BJ (cell line): ENCODE measurements at regions not wholly inside any gene's neighbourhood (a gene's known extent, or its start where the extent isn't known, plus 50 kb on each side); places are given as distances from the start of the nearest gene placed in this dataset.

Source experiments
- CTCF ChIA-PET: fragments of 350-600 bp; formaldehyde crosslinking; extraction: SDS; loops from one replicate; lab custom pipeline; 2021; ENCODE audit warnings: antibody characterized with exemption, inconsistent platforms; lab: Yijun Ruan, JAX
- POLR2A ChIA-PET: fragments of 300-600 bp; sonication (Branson Sonifier 250); formaldehyde crosslinking; extraction: SDS; loops from one replicate; lab custom pipeline; 2021; ENCODE audit warnings: antibody characterized with exemption; lab: Charles Lee
- DNase-seq: peaks from one replicate; pipeline ENCODE4 v3.0.0-alpha.2; 2011; ENCODE audit warnings: low read depth
- H3K27me3 ChIP-seq: 2 replicates; pipeline ENCODE4 v1.6.0; 2011; ENCODE audit warnings: low read length; ENCODE audit not compliant: control insufficient read depth, insufficient read depth
- H3K36me3 ChIP-seq: 2 replicates; pipeline ENCODE4 v1.5.1; 2011; ENCODE audit warnings: low read length; ENCODE audit not compliant: control insufficient read depth, insufficient read depth
- H3K4me3 ChIP-seq: 2 replicates; pipeline ENCODE4 v1.5.1; 2011; ENCODE audit warnings: low read depth, mild to moderate bottlenecking, control low read depth, low read length
- TF ChIP-seq, protein P1 (sequence below): IDR thresholded peaks from 2 replicates; pipeline ENCODE4 v1.5.1; 2011; ENCODE audit warnings: low read depth, mild to moderate bottlenecking, control low read depth, inconsistent platforms, low read length, moderate library complexity; ENCODE audit not compliant: insufficient read depth

- Histone ChIP-seq H3K27me3 (peaks cover 3% of the 10 kb centered on the region; the same call in 1 of the 2 replicates), H3K4me3 (no peak overlapping the region), H3K36me3 (no peaks in the 10 kb centered on the region)
- TF ChIP-seq, protein P1, sequence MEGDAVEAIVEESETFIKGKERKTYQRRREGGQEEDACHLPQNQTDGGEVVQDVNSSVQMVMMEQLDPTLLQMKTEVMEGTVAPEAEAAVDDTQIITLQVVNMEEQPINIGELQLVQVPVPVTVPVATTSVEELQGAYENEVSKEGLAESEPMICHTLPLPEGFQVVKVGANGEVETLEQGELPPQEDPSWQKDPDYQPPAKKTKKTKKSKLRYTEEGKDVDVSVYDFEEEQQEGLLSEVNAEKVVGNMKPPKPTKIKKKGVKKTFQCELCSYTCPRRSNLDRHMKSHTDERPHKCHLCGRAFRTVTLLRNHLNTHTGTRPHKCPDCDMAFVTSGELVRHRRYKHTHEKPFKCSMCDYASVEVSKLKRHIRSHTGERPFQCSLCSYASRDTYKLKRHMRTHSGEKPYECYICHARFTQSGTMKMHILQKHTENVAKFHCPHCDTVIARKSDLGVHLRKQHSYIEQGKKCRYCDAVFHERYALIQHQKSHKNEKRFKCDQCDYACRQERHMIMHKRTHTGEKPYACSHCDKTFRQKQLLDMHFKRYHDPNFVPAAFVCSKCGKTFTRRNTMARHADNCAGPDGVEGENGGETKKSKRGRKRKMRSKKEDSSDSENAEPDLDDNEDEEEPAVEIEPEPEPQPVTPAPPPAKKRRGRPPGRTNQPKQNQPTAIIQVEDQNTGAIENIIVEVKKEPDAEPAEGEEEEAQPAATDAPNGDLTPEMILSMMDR = no peak
- ChIA-PET CTCF (interaction anchor here (1.7 kb wide), 1 partner anchor 420 kb away, joined by 3 read pairs; no protein-coding TSS in a partner anchor), POLR2A (no interaction called here)
- DNase-seq = no peak
Measured at GRCh38 chr10:125468278-125468677, 214.7 kb downstream of the TEX36 start.

DNA sequence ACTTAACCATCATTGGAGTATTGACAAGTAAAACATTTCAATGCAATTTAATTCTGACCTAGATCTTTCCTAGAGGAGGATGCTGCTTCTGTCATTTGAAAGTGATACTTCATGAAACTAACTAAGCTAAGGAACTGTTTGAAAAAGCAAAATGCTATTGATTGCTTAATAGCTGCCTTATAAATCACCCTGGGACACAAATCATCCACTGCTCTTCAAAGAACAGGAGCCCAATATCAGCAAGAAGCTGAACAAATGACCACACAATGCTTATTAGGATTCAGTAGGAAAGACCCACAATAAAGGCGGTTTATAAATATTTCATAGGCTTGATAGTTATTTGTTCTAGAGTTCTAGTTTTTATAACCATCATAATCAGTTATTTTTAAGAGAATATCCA, 216.3 kb downstream of the TEX36 start:
- no peak for DNase-seq
- H3K4me3 ChIP-seq = no peak overlapping the region
- TF ChIP-seq, protein P1 = no peak
- POLR2A ChIA-PET = no interaction called here
- peaks cover 3% of the 10 kb centered on the region for H3K27me3 ChIP-seq
- H3K36me3 ChIP-seq = no peaks in the 10 kb centered on the region
- CTCF ChIA-PET = no interaction called here

- Histone ChIP-seq H3K27me3 (no peaks in the 10 kb centered on the region; the same call in 1 of the 2 replicates), H3K36me3 (no peaks in the 10 kb centered on the region), H3K4me3 (no peak overlapping the region)
- ChIA-PET POLR2A (no interaction called here), CTCF (no interaction called here)
- TF ChIP-seq, protein P1 = no peak
- no peak for DNase-seq
Measured at GRCh38 chr10:125462845-125463244, 220.1 kb downstream of the TEX36 start.

- DNase-seq = no peak
- POLR2A ChIA-PET = no interaction called here
- Histone ChIP-seq H3K36me3 (no peaks in the 10 kb centered on the region), H3K27me3 (no peaks in the 10 kb centered on the region; the same call in 1 of the 2 replicates), H3K4me3 (no peak overlapping the region)
- CTCF ChIA-PET = no interaction called here
- TF ChIP-seq, protein P1 = no peak
Measured at GRCh38 chr10:125460326-125460725, 222.6 kb downstream of the TEX36 start.

GRCh38 chr10:125457406-125457805, 225.6 kb downstream of the TEX36 start:
- no peak for DNase-seq
- Histone ChIP-seq H3K27me3 (no peaks in the 10 kb centered on the region; the same call in 1 of the 2 replicates), H3K36me3 (no peaks in the 10 kb centered on the region), H3K4me3 (no peak overlapping the region)
- ChIA-PET POLR2A (interaction anchor here (0.7 kb wide), 1 partner anchor 1114 kb away, joined by 16 read pairs; no protein-coding TSS in a partner anchor), CTCF (interaction anchor here (1.2 kb wide), 1 partner anchor 9 kb away, joined by 3 read pairs; no protein-coding TSS in a partner anchor)
- TF ChIP-seq, protein P1 = no peak
